GM12878 (cell line): ENCODE measurements at regions not wholly inside any gene's neighbourhood (a gene's known extent, or its start where the extent isn't known, plus 50 kb on each side); places are given as distances from the start of the nearest gene placed in this dataset.

ENCODE experiments used
- ATAC-seq: fragments of 200-7000 bp; cut with Tn5 transposase; 3 replicates; pipeline ENCODE4 v1.9.1; 2020; ENCODE audit warnings: mild to moderate bottlenecking, moderate library complexity
- BruUV-seq: library from RNA; stranded (reverse); fragments of 400-500 nt; replicated peaks from 2 replicates; lab custom pipeline; 2021; lab: Mats Ljungman, UMichigan
- CTCF ChIA-PET: fragments of 300-600 bp; sonication (Branson Sonifier 250); formaldehyde crosslinking; extraction: SDS; loops from one replicate; lab custom pipeline; 2021; ENCODE audit warnings: inconsistent platforms; lab: Yijun Ruan, JAX
- POLR2A ChIA-PET: fragments of 350-600 bp; formaldehyde crosslinking; extraction: SDS; loops from one replicate; lab custom pipeline; 2021; ENCODE audit warnings: inconsistent platforms; lab: Charles Lee
- RAD21 ChIA-PET: fragments of 300-600 bp; sonication (Branson Sonifier 250); formaldehyde crosslinking; loops from one replicate; lab custom pipeline; 2023; ENCODE audit warnings: antibody characterized with exemption; ENCODE audit not compliant: unreplicated experiment; lab: Charles Lee
- SMC1A ChIA-PET: fragments of 300-600 bp; sonication (Branson Sonifier 250); formaldehyde crosslinking; loops from one replicate; lab custom pipeline; 2023; ENCODE audit not compliant: unreplicated experiment, uncharacterized antibody; lab: Charles Lee
- DNase-seq: peaks from one replicate; pipeline ENCODE4 v3.0.0-alpha.2; 2011; ENCODE audit warnings: low read depth, low spot score
- FAIRE-seq: peaks from 3 replicates; lab custom pipeline; 2011; peaks lifted over from hg19 to GRCh38; lab: Jason Lieb, UNC
- H2AFZ ChIP-seq: 2 replicates; pipeline ENCODE4 v1.6.0; 2011; ENCODE audit warnings: low read depth, low read length, control low read depth; ENCODE audit not compliant: control insufficient read depth
- H3K27ac ChIP-seq: 2 replicates; pipeline ENCODE4 v1.5.1; 2011; ENCODE audit warnings: control low read depth; ENCODE audit not compliant: control insufficient read depth, insufficient read depth
- H3K27me3 ChIP-seq, 2 experiments: replicated peaks in 1 of 2; 2 replicates each; pipeline versions ENCODE4 v1.6.0 to v1.6.1; 2011; ENCODE audit warnings: low read length in 1 of 2; ENCODE audit not compliant: control insufficient read depth in 2 of 2, insufficient read depth in 2 of 2
- H3K36me3 ChIP-seq, 2 experiments: 2 replicates each; pipeline ENCODE4 v1.5.1; 2011; ENCODE audit warnings: low read length in 1 of 2; ENCODE audit not compliant: control insufficient read depth in 2 of 2, insufficient read depth in 2 of 2
- H3K4me1 ChIP-seq: 2 replicates; pipeline ENCODE4 v1.6.1; 2011; ENCODE audit warnings: mild to moderate bottlenecking, low read length, moderate library complexity, mixed read lengths; ENCODE audit not compliant: control insufficient read depth, insufficient read depth
- H3K4me2 ChIP-seq: 2 replicates; pipeline ENCODE4 v1.6.0; 2011; ENCODE audit warnings: control low read depth; ENCODE audit not compliant: control insufficient read depth, insufficient read depth
- H3K4me3 ChIP-seq: fragments of 200-600 bp; sonication (generic); 2 replicates; pipeline ENCODE4 v1.5.1; 2016
- H3K79me2 ChIP-seq: 2 replicates; pipeline ENCODE4 v1.6.0; 2011; ENCODE audit warnings: low read length; ENCODE audit not compliant: control insufficient read depth, insufficient read depth
- H3K9ac ChIP-seq: 2 replicates; pipeline ENCODE4 v1.8.0; 2011; ENCODE audit warnings: low read length, control low read depth, mixed read lengths; ENCODE audit not compliant: control insufficient read depth, insufficient read depth
- H3K9me3 ChIP-seq: replicated peaks from 3 replicates; pipeline ENCODE4 v1.5.1; 2011; ENCODE audit warnings: mild to moderate bottlenecking, low read length; ENCODE audit not compliant: control insufficient read depth, insufficient read depth
- H4K20me1 ChIP-seq: 2 replicates; pipeline ENCODE4 v1.6.0; 2011; ENCODE audit not compliant: control insufficient read depth, insufficient read depth
- CREB1 ChIP-seq: IDR thresholded peaks from 2 replicates; pipeline ENCODE4 v1.6.1; 2012; ENCODE audit warnings: low read depth, mild to moderate bottlenecking, inconsistent platforms
- ETV6 ChIP-seq, 2 experiments: fragments of 450-650 bp in 1 of 2; IDR thresholded peaks in 1 of 2; conservative IDR thresholded peaks in 1 of 2; 2 replicates each; pipeline ENCODE4 v1.6.1; 2014; ENCODE audit warnings: antibody characterized with exemption in 1 of 2, borderline replicate concordance in 1 of 2, low read depth in 1 of 2, mild to moderate bottlenecking in 1 of 2, moderate library complexity in 1 of 2
- GATAD2B ChIP-seq: fragments of 450-650 bp; conservative IDR thresholded peaks from 2 replicates; pipeline ENCODE4 v1.6.1; 2017; ENCODE audit warnings: low read depth, mild to moderate bottlenecking, moderate library complexity
- NBN ChIP-seq: fragments of 450-650 bp; IDR thresholded peaks from 2 replicates; pipeline ENCODE4 v1.6.1; 2016
- NRF1 ChIP-seq: conservative IDR thresholded peaks from 2 replicates; pipeline ENCODE4 v1.6.1; 2011; ENCODE audit warnings: mild to moderate bottlenecking, low read depth, low read length, improper control_type of control experiment
- SMAD1 ChIP-seq: fragments of 450-650 bp; IDR thresholded peaks from 2 replicates; pipeline ENCODE4 v1.6.1; 2018; ENCODE audit warnings: mild to moderate bottlenecking, low read depth; ENCODE audit not compliant: partially characterized antibody
- SREBF2 ChIP-seq: IDR thresholded peaks from 2 replicates; pipeline ENCODE4 v1.6.1; 2012; ENCODE audit warnings: mild to moderate bottlenecking, low read length
- TARDBP ChIP-seq: IDR thresholded peaks from 2 replicates; pipeline ENCODE4 v1.6.1; 2016; ENCODE audit warnings: borderline replicate concordance
- ZBED1 ChIP-seq: IDR thresholded peaks from 2 replicates; pipeline ENCODE4 v1.6.1; 2016; ENCODE audit warnings: borderline replicate concordance
- ZNF24 ChIP-seq: fragments of 450-650 bp; IDR thresholded peaks from 2 replicates; pipeline ENCODE4 v1.6.1; 2017; ENCODE audit warnings: antibody characterized with exemption, mild to moderate bottlenecking
- WGBS: methylation state at CpG from one replicate; pipeline ENCODE4 v1.1.6; 2016; ENCODE audit warnings: low lambda C conversion rate; ENCODE audit not compliant: insufficient replicate concordance, insufficient coverage; ENCODE audit errors: missing lambda C conversion rate; 5-methylcytosine and 5-hydroxymethylcytosine counted together
- in situ Hi-C: fragments of 300-500 bp; cut with MboI; formaldehyde crosslinking; loops from 9 replicates; pipeline ENCODE4 v1.14.3; 2018; ENCODE audit warnings: mixed read lengths
- intact Hi-C: fragments of 100-400 bp; cut with micrococcal nuclease; formaldehyde crosslinking; loops from one replicate; pipeline ENCODE4 v1.14.2; 2022; ENCODE audit not compliant: unreplicated experiment
- TF ChIP-seq, protein P1 (sequence below): fragments of 450-650 bp; formaldehyde crosslinking; IDR thresholded peaks from 2 replicates; pipeline ENCODE4 v1.5.0; 2022; ENCODE audit warnings: mild to moderate bottlenecking, missing genetic modification characterization
- TF ChIP-seq, protein P2 (sequence below): fragments of 450-650 bp; IDR thresholded peaks from 2 replicates; pipeline ENCODE4 v1.6.1; 2016; ENCODE audit warnings: mild to moderate bottlenecking, moderate library complexity, borderline replicate concordance
- TF ChIP-seq, protein P3 (sequence below): fragments of 450-650 bp; IDR thresholded peaks from 2 replicates; pipeline ENCODE4 v1.6.1; 2017; ENCODE audit warnings: borderline replicate concordance

DNA sequence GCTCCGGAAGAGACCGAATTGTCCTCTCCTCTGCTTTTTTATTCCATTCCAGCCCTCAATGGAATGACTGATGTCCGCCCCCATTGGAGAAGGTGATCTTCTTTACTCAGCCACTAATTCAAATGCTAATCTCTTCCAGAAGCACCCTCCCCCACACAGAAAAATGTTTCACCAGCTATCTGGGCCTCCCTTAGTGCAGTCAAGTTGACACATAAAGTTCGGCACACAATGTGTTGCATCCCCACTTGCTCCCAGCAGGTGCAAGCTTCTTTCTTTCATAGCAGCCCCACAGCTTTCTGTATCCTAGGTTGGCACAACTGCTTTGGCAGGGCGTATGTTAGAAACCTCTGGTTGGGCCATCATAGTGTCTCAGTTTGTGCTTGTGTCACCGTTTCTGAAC is 73.3 kb upstream of the TLR3 start (continued):
- TF ChIP-seq SMAD1 (no peak), ETV6 (conservative IDR thresholded peaks at IDR 0.05 in 1 of 2, IDR thresholded peaks at IDR 0.05 in 1 of 2; ENCODE audit: borderline replicate concordance in 1 of 2, low read depth in 1 of 2) (no peak)
- TF ChIP-seq, protein P1, sequence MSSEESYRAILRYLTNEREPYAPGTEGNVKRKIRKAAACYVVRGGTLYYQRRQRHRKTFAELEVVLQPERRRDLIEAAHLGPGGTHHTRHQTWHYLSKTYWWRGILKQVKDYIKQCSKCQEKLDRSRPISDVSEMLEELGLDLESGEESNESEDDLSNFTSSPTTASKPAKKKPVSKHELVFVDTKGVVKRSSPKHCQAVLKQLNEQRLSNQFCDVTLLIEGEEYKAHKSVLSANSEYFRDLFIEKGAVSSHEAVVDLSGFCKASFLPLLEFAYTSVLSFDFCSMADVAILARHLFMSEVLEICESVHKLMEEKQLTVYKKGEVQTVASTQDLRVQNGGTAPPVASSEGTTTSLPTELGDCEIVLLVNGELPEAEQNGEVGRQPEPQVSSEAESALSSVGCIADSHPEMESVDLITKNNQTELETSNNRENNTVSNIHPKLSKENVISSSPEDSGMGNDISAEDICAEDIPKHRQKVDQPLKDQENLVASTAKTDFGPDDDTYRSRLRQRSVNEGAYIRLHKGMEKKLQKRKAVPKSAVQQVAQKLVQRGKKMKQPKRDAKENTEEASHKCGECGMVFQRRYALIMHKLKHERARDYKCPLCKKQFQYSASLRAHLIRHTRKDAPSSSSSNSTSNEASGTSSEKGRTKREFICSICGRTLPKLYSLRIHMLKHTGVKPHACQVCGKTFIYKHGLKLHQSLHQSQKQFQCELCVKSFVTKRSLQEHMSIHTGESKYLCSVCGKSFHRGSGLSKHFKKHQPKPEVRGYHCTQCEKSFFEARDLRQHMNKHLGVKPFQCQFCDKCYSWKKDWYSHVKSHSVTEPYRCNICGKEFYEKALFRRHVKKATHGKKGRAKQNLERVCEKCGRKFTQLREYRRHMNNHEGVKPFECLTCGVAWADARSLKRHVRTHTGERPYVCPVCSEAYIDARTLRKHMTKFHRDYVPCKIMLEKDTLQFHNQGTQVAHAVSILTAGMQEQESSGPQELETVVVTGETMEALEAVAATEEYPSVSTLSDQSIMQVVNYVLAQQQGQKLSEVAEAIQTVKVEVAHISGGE = no peak
- TF ChIP-seq, all 136 proteins: peak for 0

DNA sequence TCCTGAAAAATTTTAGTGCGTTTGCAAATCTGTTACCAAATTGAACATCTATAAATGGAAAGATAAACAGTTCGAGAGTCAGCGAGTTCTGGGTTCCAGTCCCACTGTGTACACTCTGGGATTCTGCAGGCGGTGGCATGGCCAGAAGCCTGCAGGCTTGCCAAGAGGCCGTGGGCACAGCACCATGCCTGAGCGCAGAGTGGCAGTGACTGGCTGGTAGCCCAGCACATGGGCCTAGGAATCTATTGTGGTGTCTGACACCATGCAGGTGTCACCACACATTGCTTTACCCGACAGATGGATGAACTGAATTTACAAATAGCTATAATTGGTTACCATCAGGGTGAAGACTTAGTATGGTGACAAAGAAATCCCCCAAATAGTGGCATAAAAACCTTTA is 71.7 kb upstream of the TLR3 start:
- no peak overlapping the region for H2AFZ ChIP-seq
- no peaks in the 10 kb centered on the region for H3K36me3 ChIP-seq
- ATAC-seq = no peak
- no peaks in the 10 kb centered on the region for H3K27me3 ChIP-seq
- ChIA-PET RAD21 (no interaction called here), CTCF (no interaction called here), POLR2A (no interaction called here), SMC1A (no interaction called here)
- in situ Hi-C loops = no loop called here
- no peak for FAIRE-seq
- no TSS peak for BruUV-seq
- no peak overlapping the region for H3K4me3 ChIP-seq
- DNase-seq = no peak
- H3K9ac ChIP-seq = no peak overlapping the region
- intact Hi-C loops = no loop called here
- no peaks in the 10 kb centered on the region for H3K79me2 ChIP-seq
- no peak overlapping the region for H3K4me2 ChIP-seq
- TF ChIP-seq NBN = no peak
- no peak for TF ChIP-seq TARDBP
- TF ChIP-seq CREB1 = no peak
- no peak for TF ChIP-seq NRF1
- TF ChIP-seq, protein P2, sequence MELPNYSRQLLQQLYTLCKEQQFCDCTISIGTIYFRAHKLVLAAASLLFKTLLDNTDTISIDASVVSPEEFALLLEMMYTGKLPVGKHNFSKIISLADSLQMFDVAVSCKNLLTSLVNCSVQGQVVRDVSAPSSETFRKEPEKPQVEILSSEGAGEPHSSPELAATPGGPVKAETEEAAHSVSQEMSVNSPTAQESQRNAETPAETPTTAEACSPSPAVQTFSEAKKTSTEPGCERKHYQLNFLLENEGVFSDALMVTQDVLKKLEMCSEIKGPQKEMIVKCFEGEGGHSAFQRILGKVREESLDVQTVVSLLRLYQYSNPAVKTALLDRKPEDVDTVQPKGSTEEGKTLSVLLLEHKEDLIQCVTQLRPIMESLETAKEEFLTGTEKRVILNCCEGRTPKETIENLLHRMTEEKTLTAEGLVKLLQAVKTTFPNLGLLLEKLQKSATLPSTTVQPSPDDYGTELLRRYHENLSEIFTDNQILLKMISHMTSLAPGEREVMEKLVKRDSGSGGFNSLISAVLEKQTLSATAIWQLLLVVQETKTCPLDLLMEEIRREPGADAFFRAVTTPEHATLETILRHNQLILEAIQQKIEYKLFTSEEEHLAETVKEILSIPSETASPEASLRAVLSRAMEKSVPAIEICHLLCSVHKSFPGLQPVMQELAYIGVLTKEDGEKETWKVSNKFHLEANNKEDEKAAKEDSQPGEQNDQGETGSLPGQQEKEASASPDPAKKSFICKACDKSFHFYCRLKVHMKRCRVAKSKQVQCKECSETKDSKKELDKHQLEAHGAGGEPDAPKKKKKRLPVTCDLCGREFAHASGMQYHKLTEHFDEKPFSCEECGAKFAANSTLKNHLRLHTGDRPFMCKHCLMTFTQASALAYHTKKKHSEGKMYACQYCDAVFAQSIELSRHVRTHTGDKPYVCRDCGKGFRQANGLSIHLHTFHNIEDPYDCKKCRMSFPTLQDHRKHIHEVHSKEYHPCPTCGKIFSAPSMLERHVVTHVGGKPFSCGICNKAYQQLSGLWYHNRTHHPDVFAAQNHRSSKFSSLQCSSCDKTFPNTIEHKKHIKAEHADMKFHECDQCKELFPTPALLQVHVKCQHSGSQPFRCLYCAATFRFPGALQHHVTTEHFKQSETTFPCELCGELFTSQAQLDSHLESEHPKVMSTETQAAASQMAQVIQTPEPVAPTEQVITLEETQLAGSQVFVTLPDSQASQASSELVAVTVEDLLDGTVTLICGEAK = no peak
- TF ChIP-seq, protein P3, sequence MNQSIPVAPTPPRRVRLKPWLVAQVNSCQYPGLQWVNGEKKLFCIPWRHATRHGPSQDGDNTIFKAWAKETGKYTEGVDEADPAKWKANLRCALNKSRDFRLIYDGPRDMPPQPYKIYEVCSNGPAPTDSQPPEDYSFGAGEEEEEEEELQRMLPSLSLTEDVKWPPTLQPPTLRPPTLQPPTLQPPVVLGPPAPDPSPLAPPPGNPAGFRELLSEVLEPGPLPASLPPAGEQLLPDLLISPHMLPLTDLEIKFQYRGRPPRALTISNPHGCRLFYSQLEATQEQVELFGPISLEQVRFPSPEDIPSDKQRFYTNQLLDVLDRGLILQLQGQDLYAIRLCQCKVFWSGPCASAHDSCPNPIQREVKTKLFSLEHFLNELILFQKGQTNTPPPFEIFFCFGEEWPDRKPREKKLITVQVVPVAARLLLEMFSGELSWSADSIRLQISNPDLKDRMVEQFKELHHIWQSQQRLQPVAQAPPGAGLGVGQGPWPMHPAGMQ = no peak
- no peak for TF ChIP-seq ZBED1
- TF ChIP-seq SREBF2 = no peak
- TF ChIP-seq GATAD2B = no peak
- TF ChIP-seq SMAD1 = no peak
- no peak for TF ChIP-seq ZNF24
- 40% methylated on average over 7 of the region's 7 CpGs for WGBS
- no peaks in the 10 kb centered on the region for H4K20me1 ChIP-seq
- no peaks in the 10 kb centered on the region for H3K4me1 ChIP-seq
- no peaks in the 10 kb centered on the region for H3K9me3 ChIP-seq
- H3K27ac ChIP-seq = no peak overlapping the region
